Panc1 (cell line): ENCODE measurements at regions not wholly inside any gene's neighbourhood (a gene's known extent, or its start where the extent isn't known, plus 50 kb on each side); places are given as distances from the start of the nearest gene placed in this dataset.

Experiments
- ATAC-seq: fragments of 200-7000 bp; cut with Tn5 transposase; 2 replicates; pipeline ENCODE4 v1.9.1; 2020; ENCODE audit warnings: mild to moderate bottlenecking, moderate library complexity
- BruUV-seq: library from RNA; stranded (reverse); fragments of 400-500 nt; replicated peaks from 2 replicates; lab custom pipeline; 2021; lab: Mats Ljungman, UMichigan
- CTCF ChIA-PET: fragments of 300-600 bp; sonication (Branson Sonifier 250); formaldehyde crosslinking; loops from one replicate; lab custom pipeline; 2022; ENCODE audit warnings: antibody characterized with exemption; lab: Charles Lee
- POLR2A ChIA-PET: fragments of 300-600 bp; sonication (Branson Sonifier 250); formaldehyde crosslinking; loops from one replicate; lab custom pipeline; 2022; ENCODE audit warnings: antibody characterized with exemption; lab: Charles Lee
- DNase-seq: peaks from one replicate; pipeline ENCODE4 v3.0.0-alpha.2; 2010; ENCODE audit warnings: low read depth, low spot score
- H3K27ac ChIP-seq: 2 replicates; pipeline ENCODE4 v1.5.1; 2011; ENCODE audit warnings: mild to moderate bottlenecking, low read length, inconsistent platforms
- H3K27me3 ChIP-seq: fragments of 200-500 bp; sonication (Bioruptor generic); 2 replicates; pipeline ENCODE4 v1.6.0; 2014; ENCODE audit warnings: low read length, inconsistent platforms; ENCODE audit not compliant: control insufficient read depth, insufficient read depth
- H3K36me3 ChIP-seq: fragments of 200-500 bp; sonication (Bioruptor generic); 2 replicates; pipeline ENCODE4 v1.5.1; 2014; ENCODE audit warnings: inconsistent platforms, mild to moderate bottlenecking, low read length, moderate library complexity; ENCODE audit not compliant: control insufficient read depth, insufficient read depth
- H3K4me1 ChIP-seq: 2 replicates; pipeline ENCODE4 v1.5.1; 2011; ENCODE audit warnings: inconsistent platforms, mild to moderate bottlenecking, low read length, moderate library complexity; ENCODE audit not compliant: control insufficient read depth, insufficient read depth
- H3K4me3 ChIP-seq, 2 experiments: 2 replicates each; pipeline ENCODE4 v1.5.1; 2011 to 2012; ENCODE audit warnings: low read depth in 2 of 2, low read length in 2 of 2, mild to moderate bottlenecking in 2 of 2, inconsistent platforms in 1 of 2, moderate library complexity in 1 of 2
- H3K9me3 ChIP-seq: fragments of 200-500 bp; sonication (Bioruptor generic); 2 replicates; pipeline ENCODE4 v1.5.1; 2014; ENCODE audit warnings: low read depth, mild to moderate bottlenecking, inconsistent platforms, low read length, moderate library complexity; ENCODE audit not compliant: control insufficient read depth, insufficient read depth
- POLR2AphosphoS5 ChIP-seq: IDR thresholded peaks from 2 replicates; pipeline ENCODE4 v1.6.1; 2012; ENCODE audit warnings: mild to moderate bottlenecking, low read depth, low read length, moderate library complexity
- REST ChIP-seq, 2 experiments: IDR thresholded peaks; 2 replicates each; pipeline ENCODE4 v1.6.1; 2011 to 2012; ENCODE audit warnings: low read depth in 2 of 2, control low read depth in 1 of 2, low read length in 1 of 2, mild to moderate bottlenecking in 1 of 2, moderate library complexity in 1 of 2; ENCODE audit not compliant: insufficient read depth in 1 of 2
- SIN3A ChIP-seq: IDR thresholded peaks from 2 replicates; pipeline ENCODE4 v1.6.1; 2012; ENCODE audit warnings: low read depth, mild to moderate bottlenecking, low read length, moderate library complexity, borderline replicate concordance; ENCODE audit not compliant: insufficient read depth
- TCF7L2 ChIP-seq: IDR thresholded peaks from 2 replicates; pipeline ENCODE4 v1.6.1; 2011; ENCODE audit warnings: mild to moderate bottlenecking, low read depth, low read length, inconsistent platforms
- in situ Hi-C: cut with HindIII; loops from 2 replicates; pipeline ENCODE4 v1.10.0; 2016; ENCODE audit warnings: low sequenced_read_pairs, low pct_unique_long_range_greater_than_20kb
- intact Hi-C: fragments of 100-400 bp; cut with micrococcal nuclease; formaldehyde crosslinking; loops from one replicate; pipeline ENCODE4 v1.10.0; 2022; ENCODE audit not compliant: unreplicated experiment
- TF ChIP-seq, protein P1 (sequence below): fragments of 450-650 bp; IDR thresholded peaks from 2 replicates; pipeline ENCODE4 v1.5.1; 2017; ENCODE audit warnings: mild to moderate bottlenecking

GRCh38 chr18:22831441-22831904 is 101.7 kb upstream of the RBBP8 start:
- in situ Hi-C loops = no loop called here
- CTCF ChIA-PET = no interaction called here

GRCh38 chr18:22836932-22837331 is 96.2 kb upstream of the RBBP8 start:
- in situ Hi-C loops = no loop called here
- ChIA-PET CTCF (interaction anchor here (1.0 kb wide), 1 partner anchor 38 kb away, joined by 4 read pairs; no protein-coding TSS in a partner anchor), POLR2A (no interaction called here)
- ATAC-seq = no peak
- Histone ChIP-seq H3K36me3 (no peaks in the 10 kb centered on the region), H3K4me3 (no peak overlapping the region), H3K9me3 (no peaks in the 10 kb centered on the region), H3K4me1 (no peaks in the 10 kb centered on the region), H3K27ac (no peak overlapping the region), H3K27me3 (peaks cover 3% of the 10 kb centered on the region; the same call in 1 of the 2 replicates)
- TF ChIP-seq POLR2AphosphoS5 (no peak), TCF7L2 (no peak), REST (IDR thresholded peaks at IDR 0.05; ENCODE audit: insufficient read depth in 1 of 2, low read depth in 2 of 2, low read length in 1 of 2) (no peak), SIN3A (no peak)
- TF ChIP-seq, protein P1, sequence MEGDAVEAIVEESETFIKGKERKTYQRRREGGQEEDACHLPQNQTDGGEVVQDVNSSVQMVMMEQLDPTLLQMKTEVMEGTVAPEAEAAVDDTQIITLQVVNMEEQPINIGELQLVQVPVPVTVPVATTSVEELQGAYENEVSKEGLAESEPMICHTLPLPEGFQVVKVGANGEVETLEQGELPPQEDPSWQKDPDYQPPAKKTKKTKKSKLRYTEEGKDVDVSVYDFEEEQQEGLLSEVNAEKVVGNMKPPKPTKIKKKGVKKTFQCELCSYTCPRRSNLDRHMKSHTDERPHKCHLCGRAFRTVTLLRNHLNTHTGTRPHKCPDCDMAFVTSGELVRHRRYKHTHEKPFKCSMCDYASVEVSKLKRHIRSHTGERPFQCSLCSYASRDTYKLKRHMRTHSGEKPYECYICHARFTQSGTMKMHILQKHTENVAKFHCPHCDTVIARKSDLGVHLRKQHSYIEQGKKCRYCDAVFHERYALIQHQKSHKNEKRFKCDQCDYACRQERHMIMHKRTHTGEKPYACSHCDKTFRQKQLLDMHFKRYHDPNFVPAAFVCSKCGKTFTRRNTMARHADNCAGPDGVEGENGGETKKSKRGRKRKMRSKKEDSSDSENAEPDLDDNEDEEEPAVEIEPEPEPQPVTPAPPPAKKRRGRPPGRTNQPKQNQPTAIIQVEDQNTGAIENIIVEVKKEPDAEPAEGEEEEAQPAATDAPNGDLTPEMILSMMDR = no peak
- intact Hi-C loops = no loop called here
- BruUV-seq = no TSS peak
- no peak for DNase-seq

More at GRCh38 chr18:22831441-22831904, 101.7 kb upstream of the RBBP8 start:
- H3K4me3 ChIP-seq = no peak overlapping the region
- no TSS peak for BruUV-seq
- H3K9me3 ChIP-seq = no peaks in the 10 kb centered on the region
- DNase-seq = no peak
- TF ChIP-seq SIN3A (no peak), TCF7L2 (no peak), REST (IDR thresholded peaks at IDR 0.05; ENCODE audit: insufficient read depth in 1 of 2, low read depth in 2 of 2, low read length in 1 of 2) (no peak), POLR2AphosphoS5 (no peak)
- TF ChIP-seq, protein P1 = no peak
- H3K27ac ChIP-seq = no peak overlapping the region
- no peaks in the 10 kb centered on the region for H3K4me1 ChIP-seq
- intact Hi-C loops = no loop called here
- POLR2A ChIA-PET = no interaction called here
- no peaks in the 10 kb centered on the region for H3K36me3 ChIP-seq
- H3K27me3 ChIP-seq = peaks cover 3% of the 10 kb centered on the region; the same call in 1 of the 2 replicates
- ATAC-seq = no peak
